WI38 (cell line): ENCODE measurements at regions not wholly inside any gene's neighbourhood (a gene's known extent, or its start where the extent isn't known, plus 50 kb on each side); places are given as distances from the start of the nearest gene placed in this dataset.

ENCODE experiments used
- H3K4me3 ChIP-seq: 2 replicates; pipeline ENCODE4 v1.5.1; 2011; ENCODE audit warnings: low read depth, mild to moderate bottlenecking, control low read depth, low read length
- TF ChIP-seq, protein P1 (sequence below): IDR thresholded peaks from 2 replicates; pipeline ENCODE4 v1.5.1; 2012; ENCODE audit warnings: low read depth, mild to moderate bottlenecking, control low read depth, low read length

DNA sequence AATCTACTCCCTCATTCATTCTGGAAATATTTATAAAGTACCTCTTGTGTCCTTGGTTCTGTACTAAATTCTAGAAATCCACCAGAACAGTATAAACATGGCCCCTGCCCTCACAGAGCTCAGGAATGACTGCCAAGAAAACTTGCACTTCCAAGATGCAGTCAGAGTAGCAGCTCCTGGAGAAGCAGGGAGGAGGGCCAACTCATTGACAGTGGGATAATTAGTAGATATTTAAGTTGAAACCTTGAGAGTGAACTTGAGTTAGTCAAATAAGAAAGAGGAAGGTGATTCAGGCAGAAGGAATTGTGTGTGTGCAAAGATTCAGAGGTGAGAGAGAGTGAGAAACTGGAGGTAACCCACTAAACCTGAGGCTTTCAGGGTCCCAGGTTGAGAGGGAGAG, 182.2 kb upstream of the INHBA start:
- TF ChIP-seq, protein P1, sequence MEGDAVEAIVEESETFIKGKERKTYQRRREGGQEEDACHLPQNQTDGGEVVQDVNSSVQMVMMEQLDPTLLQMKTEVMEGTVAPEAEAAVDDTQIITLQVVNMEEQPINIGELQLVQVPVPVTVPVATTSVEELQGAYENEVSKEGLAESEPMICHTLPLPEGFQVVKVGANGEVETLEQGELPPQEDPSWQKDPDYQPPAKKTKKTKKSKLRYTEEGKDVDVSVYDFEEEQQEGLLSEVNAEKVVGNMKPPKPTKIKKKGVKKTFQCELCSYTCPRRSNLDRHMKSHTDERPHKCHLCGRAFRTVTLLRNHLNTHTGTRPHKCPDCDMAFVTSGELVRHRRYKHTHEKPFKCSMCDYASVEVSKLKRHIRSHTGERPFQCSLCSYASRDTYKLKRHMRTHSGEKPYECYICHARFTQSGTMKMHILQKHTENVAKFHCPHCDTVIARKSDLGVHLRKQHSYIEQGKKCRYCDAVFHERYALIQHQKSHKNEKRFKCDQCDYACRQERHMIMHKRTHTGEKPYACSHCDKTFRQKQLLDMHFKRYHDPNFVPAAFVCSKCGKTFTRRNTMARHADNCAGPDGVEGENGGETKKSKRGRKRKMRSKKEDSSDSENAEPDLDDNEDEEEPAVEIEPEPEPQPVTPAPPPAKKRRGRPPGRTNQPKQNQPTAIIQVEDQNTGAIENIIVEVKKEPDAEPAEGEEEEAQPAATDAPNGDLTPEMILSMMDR = no peak
- H3K4me3 ChIP-seq = no peak overlapping the region

- TF ChIP-seq, protein P1 = no peak
- H3K4me3 ChIP-seq = no peak overlapping the region
These were observed 180.0 kb upstream of the INHBA start for GRCh38 chr7:41882745-41883420.

DNA sequence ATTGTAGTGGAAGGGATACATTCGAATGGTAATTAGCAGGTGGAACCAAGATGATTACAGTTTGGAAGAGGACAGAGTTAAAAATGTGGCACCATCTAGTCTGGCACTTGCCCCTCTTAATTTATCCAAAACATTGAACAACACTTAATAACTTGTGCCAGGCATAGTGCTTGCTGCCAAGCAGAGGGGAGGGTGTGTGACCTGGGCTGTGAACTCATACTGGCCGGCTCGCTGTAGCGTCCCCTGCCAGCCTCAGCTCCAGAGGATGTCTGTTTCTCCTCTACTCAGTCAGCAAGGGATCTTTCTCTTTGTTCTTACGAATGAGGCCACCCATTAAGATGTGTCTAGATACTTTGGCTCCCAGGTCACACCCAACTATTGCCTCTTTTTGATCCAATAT, 179.4 kb upstream of the INHBA start:
- no peak overlapping the region for H3K4me3 ChIP-seq
- TF ChIP-seq, protein P1 = no peak

GRCh38 chr7:41881331-41882130, 178.6 kb upstream of the INHBA start:
- TF ChIP-seq, protein P1 = no peak
- H3K4me3 ChIP-seq = no peak overlapping the region

- TF ChIP-seq, protein P1 = no peak
These were observed 177.2 kb upstream of the INHBA start for GRCh38 chr7:41880107-41880506.

DNA sequence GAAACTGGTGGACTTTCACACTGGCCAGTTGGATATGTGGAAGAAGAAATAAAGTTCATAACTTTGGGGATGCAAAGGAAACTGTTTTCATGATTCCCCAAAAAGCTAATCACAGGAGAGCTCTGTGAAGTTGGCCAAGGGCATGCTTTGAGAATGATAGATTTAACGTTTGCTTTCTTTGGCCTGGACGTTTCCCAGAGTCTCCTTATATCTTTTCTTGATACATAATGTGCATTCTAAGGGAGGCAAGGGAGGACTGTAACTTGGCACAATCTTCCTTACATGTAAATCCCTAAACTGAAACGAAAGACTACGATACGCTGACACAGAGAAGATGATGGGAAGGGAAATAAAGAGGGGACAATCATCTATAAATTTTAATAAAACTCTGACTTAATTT, 176.5 kb upstream of the INHBA start:
- no peak overlapping the region for H3K4me3 ChIP-seq

More at GRCh38 chr7:41880107-41880506, 177.2 kb upstream of the INHBA start:
- no peak overlapping the region for H3K4me3 ChIP-seq

More for the DNA sequence above, 176.5 kb upstream of the INHBA start:
- TF ChIP-seq, protein P1 = no peak
